ENCODE measurements at regions not wholly inside any gene's neighbourhood (a gene's known extent, or its start where the extent isn't known, plus 50 kb on each side); places are given as distances from the start of the nearest gene placed in this dataset.

- no peak for TF ChIP-seq POLR2A (IDR thresholded peaks at IDR 0.05; ENCODE audit: low read length)
- no peak for TF ChIP-seq GATA1 (IDR thresholded peaks at IDR 0.05; ENCODE audit: low read depth, low read length)
These were observed 85.2 kb upstream of the ARHGAP32 start for GRCh38 chr11:129277198-129277843.

All from erythroblast (primary cell).